ENCODE measurements at regions not wholly inside any gene's neighbourhood (a gene's known extent, or its start where the extent isn't known, plus 50 kb on each side); places are given as distances from the start of the nearest gene placed in this dataset.

DNA sequence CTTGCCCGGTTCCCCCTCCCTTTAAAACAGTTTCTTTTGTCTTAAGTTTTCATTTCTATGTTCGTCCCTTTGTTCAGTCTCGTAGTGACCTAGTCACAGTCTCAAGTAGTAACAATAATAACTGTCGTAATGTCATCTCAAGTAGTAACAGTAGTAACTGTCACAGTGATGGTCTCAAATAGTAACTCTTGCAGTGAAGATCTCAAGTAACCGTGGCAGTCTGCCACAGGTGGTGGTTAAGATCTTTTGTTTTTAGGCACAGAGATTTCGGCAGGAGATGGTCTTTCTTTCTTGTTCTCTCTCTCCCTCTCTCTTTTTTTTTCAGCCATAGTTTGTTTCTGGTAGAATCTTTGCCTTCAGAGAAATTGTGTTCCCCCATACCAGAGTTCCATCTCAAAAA is 656.0 kb upstream of the SGO1 start:
- no peak overlapping the region for H4K8ac ChIP-seq (ENCODE audit: low read depth, low read length)
- no peaks in the 10 kb centered on the region for H3K36me3 ChIP-seq (ENCODE audit: control insufficient read depth in 1 of 2, insufficient read depth in 2 of 2, low read length in 2 of 2)
- no peak overlapping the region for H2BK12ac ChIP-seq (ENCODE audit: low read length)
- no peaks in the 10 kb centered on the region for H3K27me3 ChIP-seq (ENCODE audit: insufficient read depth, low read length)
- no peak overlapping the region for H3K9ac ChIP-seq (ENCODE audit: low read length)
- no peak overlapping the region for H3K4me2 ChIP-seq (ENCODE audit: low read length)
- no peak overlapping the region for H3K4ac ChIP-seq (ENCODE audit: low read depth, low read length)
- no peak overlapping the region for H2BK5ac ChIP-seq (ENCODE audit: low read depth, low read length, poor library complexity)
- H2AK5ac ChIP-seq (ENCODE audit: low read length), result no peak overlapping the region
- no peak overlapping the region for H2AFZ ChIP-seq (ENCODE audit: insufficient read depth, low read length, poor library complexity)
- no peaks in the 10 kb centered on the region for H3K4me1 ChIP-seq (ENCODE audit: control insufficient read depth in 1 of 2, insufficient read depth in 2 of 2, low read length in 2 of 2)
- H4K91ac ChIP-seq (ENCODE audit: low read depth, low read length), result no peak overlapping the region
- no peak overlapping the region for H2BK120ac ChIP-seq (ENCODE audit: insufficient read depth, low read length, poor library complexity)
- no peak overlapping the region for H3K18ac ChIP-seq (ENCODE audit: low read length)
- no peak overlapping the region for H3K27ac ChIP-seq (ENCODE audit: low read depth, low read length)
- no peaks in the 10 kb centered on the region for H3K79me2 ChIP-seq (ENCODE audit: control insufficient read depth, insufficient read depth, low read length, poor library complexity)
- no peak overlapping the region for H4K12ac ChIP-seq (ENCODE audit: low read depth, low read length)
- no peak for DNase-seq
- no peak overlapping the region for H3K4me3 ChIP-seq (ENCODE audit: low read depth, low read length)
- H3K79me1 ChIP-seq (ENCODE audit: low read length), result no peaks in the 10 kb centered on the region
- WGBS (ENCODE audit: extremely low coverage, insufficient coverage, insufficient read length), result no CpG with 5 or more reads among the region's 6 CpGs
- H3K14ac ChIP-seq (ENCODE audit: low read length), result no peak overlapping the region
- no peak overlapping the region for H3K23ac ChIP-seq (ENCODE audit: low read length)
- H3K9me3 ChIP-seq (ENCODE audit: insufficient read depth, low read depth, low read length), result no peaks in the 10 kb centered on the region

DNA sequence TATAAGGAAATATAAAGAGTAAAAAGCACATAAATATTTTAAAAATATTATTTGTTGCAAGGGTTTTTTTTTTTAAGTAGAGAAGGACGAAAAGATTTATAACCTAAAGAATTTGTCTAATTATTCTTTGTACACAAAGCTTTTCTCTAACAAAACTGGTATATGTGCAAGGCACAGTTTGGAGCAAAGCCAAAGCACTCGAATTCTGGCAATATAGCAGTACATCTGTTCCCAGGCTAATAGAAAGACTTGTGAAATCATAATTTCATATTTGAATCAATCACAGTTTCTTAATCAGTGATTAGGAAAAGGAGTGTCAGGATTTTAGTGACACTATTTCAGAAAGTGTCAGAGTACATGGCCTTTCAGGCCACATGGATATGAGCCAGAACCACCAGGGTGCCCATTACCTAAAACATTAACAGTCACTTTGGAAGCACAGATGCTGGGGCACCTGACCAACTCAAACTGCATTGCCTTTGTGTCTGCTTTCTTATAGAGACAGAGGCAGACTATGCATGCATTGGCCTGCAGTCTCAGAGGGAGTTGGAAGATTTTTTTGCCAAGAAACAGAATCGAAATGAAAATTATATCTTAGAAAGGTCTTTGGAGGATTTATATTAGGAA is 651.8 kb upstream of the SGO1 start:
- Histone ChIP-seq H3K9ac (ENCODE audit: low read length) (no peak overlapping the region), H2BK12ac (ENCODE audit: low read length) (no peak overlapping the region), H2AK5ac (ENCODE audit: low read length) (no peak overlapping the region), H2BK120ac (ENCODE audit: insufficient read depth, low read length, poor library complexity) (no peak overlapping the region), H3K9me3 (ENCODE audit: insufficient read depth, low read depth, low read length) (no peaks in the 10 kb centered on the region), H3K4me2 (ENCODE audit: low read length) (no peak overlapping the region), H3K79me2 (ENCODE audit: control insufficient read depth, insufficient read depth, low read length, poor library complexity) (no peaks in the 10 kb centered on the region), H3K27ac (ENCODE audit: low read depth, low read length) (no peak overlapping the region), H4K91ac (ENCODE audit: low read depth, low read length) (no peak overlapping the region), H3K36me3 (ENCODE audit: control insufficient read depth in 1 of 2, insufficient read depth in 2 of 2, low read length in 2 of 2) (no peaks in the 10 kb centered on the region), H2AFZ (ENCODE audit: insufficient read depth, low read length, poor library complexity) (no peak overlapping the region), H3K27me3 (ENCODE audit: insufficient read depth, low read length) (no peaks in the 10 kb centered on the region), H4K12ac (ENCODE audit: low read depth, low read length) (no peak overlapping the region), H3K14ac (ENCODE audit: low read length) (no peak overlapping the region), H3K4me3 (ENCODE audit: low read depth, low read length) (no peak overlapping the region), H3K4ac (ENCODE audit: low read depth, low read length) (no peak overlapping the region), H3K79me1 (ENCODE audit: low read length) (no peaks in the 10 kb centered on the region), H2BK5ac (ENCODE audit: low read depth, low read length, poor library complexity) (no peak overlapping the region), H3K18ac (ENCODE audit: low read length) (no peak overlapping the region), H3K4me1 (ENCODE audit: control insufficient read depth in 1 of 2, insufficient read depth in 2 of 2, low read length in 2 of 2) (no peaks in the 10 kb centered on the region), H4K8ac (ENCODE audit: low read depth, low read length) (no peak overlapping the region), H3K23ac (ENCODE audit: low read length) (no peak overlapping the region)
- no peak for DNase-seq
- no CpG with 5 or more reads among the region's 3 CpGs for WGBS (ENCODE audit: extremely low coverage, insufficient coverage, insufficient read length)

DNA sequence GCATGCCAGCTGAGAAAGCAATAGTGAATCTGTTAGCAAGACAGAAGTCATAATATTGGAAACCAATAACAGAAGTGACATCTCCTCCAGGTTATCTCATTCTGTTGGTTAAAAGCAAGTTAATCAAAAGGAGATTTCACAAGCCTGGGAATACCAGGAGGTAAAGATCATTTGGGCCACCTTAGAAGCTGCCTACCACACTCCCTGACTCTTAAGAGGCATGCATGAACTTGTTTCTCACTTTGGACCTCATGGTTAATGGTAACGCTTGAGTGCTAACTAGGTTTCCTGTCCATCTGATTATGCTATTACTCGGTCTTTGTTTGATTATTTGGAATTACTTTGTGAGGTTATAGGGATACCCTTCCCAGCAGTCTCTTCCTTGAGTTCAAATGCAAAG is 650.8 kb upstream of the SGO1 start:
- H4K8ac ChIP-seq (ENCODE audit: low read depth, low read length), result no peak overlapping the region
- no peak overlapping the region for H3K4ac ChIP-seq (ENCODE audit: low read depth, low read length)
- H3K9ac ChIP-seq (ENCODE audit: low read length), result no peak overlapping the region
- no peak overlapping the region for H3K27ac ChIP-seq (ENCODE audit: low read depth, low read length)
- H3K79me2 ChIP-seq (ENCODE audit: control insufficient read depth, insufficient read depth, low read length, poor library complexity), result no peaks in the 10 kb centered on the region
- H3K4me1 ChIP-seq (ENCODE audit: control insufficient read depth in 1 of 2, insufficient read depth in 2 of 2, low read length in 2 of 2), result no peaks in the 10 kb centered on the region
- no peak overlapping the region for H2BK120ac ChIP-seq (ENCODE audit: insufficient read depth, low read length, poor library complexity)
- H3K4me3 ChIP-seq (ENCODE audit: low read depth, low read length), result no peak overlapping the region
- H2BK5ac ChIP-seq (ENCODE audit: low read depth, low read length, poor library complexity), result no peak overlapping the region
- H3K9me3 ChIP-seq (ENCODE audit: insufficient read depth, low read depth, low read length), result no peaks in the 10 kb centered on the region
- H2AK5ac ChIP-seq (ENCODE audit: low read length), result no peak overlapping the region
- no peaks in the 10 kb centered on the region for H3K27me3 ChIP-seq (ENCODE audit: insufficient read depth, low read length)
- H4K12ac ChIP-seq (ENCODE audit: low read depth, low read length), result no peak overlapping the region
- no peak for DNase-seq
- H2AFZ ChIP-seq (ENCODE audit: insufficient read depth, low read length, poor library complexity), result no peak overlapping the region
- WGBS (ENCODE audit: extremely low coverage, insufficient coverage, insufficient read length), result no CpG with 5 or more reads among the region's 2 CpGs
- no peaks in the 10 kb centered on the region for H3K79me1 ChIP-seq (ENCODE audit: low read length)
- no peak overlapping the region for H3K14ac ChIP-seq (ENCODE audit: low read length)
- H3K4me2 ChIP-seq (ENCODE audit: low read length), result no peak overlapping the region
- H3K36me3 ChIP-seq (ENCODE audit: control insufficient read depth in 1 of 2, insufficient read depth in 2 of 2, low read length in 2 of 2), result no peaks in the 10 kb centered on the region
- H3K23ac ChIP-seq (ENCODE audit: low read length), result no peak overlapping the region
- no peak overlapping the region for H3K18ac ChIP-seq (ENCODE audit: low read length)
- H2BK12ac ChIP-seq (ENCODE audit: low read length), result no peak overlapping the region
- no peak overlapping the region for H4K91ac ChIP-seq (ENCODE audit: low read depth, low read length)

DNA sequence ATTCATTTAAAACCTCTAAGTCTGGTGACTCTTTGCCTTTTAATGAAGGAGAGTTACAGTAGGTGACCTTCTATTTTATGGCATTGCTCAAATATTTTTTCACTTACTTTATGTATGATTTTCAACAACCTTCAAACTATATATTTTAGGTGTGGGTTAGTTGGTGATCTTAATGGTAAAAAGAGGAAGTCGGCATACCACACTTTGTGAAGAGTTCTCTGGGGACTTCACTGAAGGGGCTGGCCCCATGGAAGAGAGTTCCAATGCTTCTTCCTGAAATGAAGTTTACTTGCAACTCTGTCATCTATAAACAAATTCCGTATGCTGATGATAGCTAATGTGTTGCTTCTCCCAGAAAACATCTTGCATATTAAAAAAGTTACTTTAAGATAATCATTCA is 647.0 kb upstream of the SGO1 start:
- no peak overlapping the region for H4K91ac ChIP-seq (ENCODE audit: low read depth, low read length)
- no peak overlapping the region for H3K4ac ChIP-seq (ENCODE audit: low read depth, low read length)
- H3K4me1 ChIP-seq (ENCODE audit: control insufficient read depth in 1 of 2, insufficient read depth in 2 of 2, low read length in 2 of 2), result no peaks in the 10 kb centered on the region
- no peak overlapping the region for H4K12ac ChIP-seq (ENCODE audit: low read depth, low read length)
- no peak for DNase-seq
- no peak overlapping the region for H2BK120ac ChIP-seq (ENCODE audit: insufficient read depth, low read length, poor library complexity)
- no peak overlapping the region for H3K14ac ChIP-seq (ENCODE audit: low read length)
- H3K79me1 ChIP-seq (ENCODE audit: low read length), result no peaks in the 10 kb centered on the region
- WGBS (ENCODE audit: extremely low coverage, insufficient coverage, insufficient read length), result no CpG with 5 or more reads among the region's 2 CpGs
- H3K27me3 ChIP-seq (ENCODE audit: insufficient read depth, low read length), result no peaks in the 10 kb centered on the region
- no peaks in the 10 kb centered on the region for H3K36me3 ChIP-seq (ENCODE audit: control insufficient read depth in 1 of 2, insufficient read depth in 2 of 2, low read length in 2 of 2)
- H3K9ac ChIP-seq (ENCODE audit: low read length), result no peak overlapping the region
- no peak overlapping the region for H3K4me2 ChIP-seq (ENCODE audit: low read length)
- H3K4me3 ChIP-seq (ENCODE audit: low read depth, low read length), result no peak overlapping the region
- H2AFZ ChIP-seq (ENCODE audit: insufficient read depth, low read length, poor library complexity), result no peak overlapping the region
- no peak overlapping the region for H2BK12ac ChIP-seq (ENCODE audit: low read length)
- no peaks in the 10 kb centered on the region for H3K9me3 ChIP-seq (ENCODE audit: insufficient read depth, low read depth, low read length)
- H3K27ac ChIP-seq (ENCODE audit: low read depth, low read length), result no peak overlapping the region
- no peak overlapping the region for H4K8ac ChIP-seq (ENCODE audit: low read depth, low read length)
- H2BK5ac ChIP-seq (ENCODE audit: low read depth, low read length, poor library complexity), result no peak overlapping the region
- H3K23ac ChIP-seq (ENCODE audit: low read length), result no peak overlapping the region
- no peak overlapping the region for H2AK5ac ChIP-seq (ENCODE audit: low read length)
- H3K18ac ChIP-seq (ENCODE audit: low read length), result no peak overlapping the region
- no peaks in the 10 kb centered on the region for H3K79me2 ChIP-seq (ENCODE audit: control insufficient read depth, insufficient read depth, low read length, poor library complexity)

All from trophoblast cell (in vitro differentiated cells and primary cell).